HL-60 (cell line): ENCODE measurements at regions not wholly inside any gene's neighbourhood (a gene's known extent, or its start where the extent isn't known, plus 50 kb on each side); places are given as distances from the start of the nearest gene placed in this dataset.

Experiments used
- CTCF ChIP-seq: IDR thresholded peaks from one replicate; pipeline ENCODE4 v1.5.1; 2011; ENCODE audit warnings: low read length, control low read depth, inconsistent platforms; ENCODE audit not compliant: insufficient read depth
- GABPA ChIP-seq: IDR thresholded peaks from 2 replicates; pipeline ENCODE4 v1.6.1; 2012; ENCODE audit warnings: low read depth
- POLR2AphosphoS5 ChIP-seq: IDR thresholded peaks from 2 replicates; pipeline ENCODE4 v1.6.1; 2012; ENCODE audit warnings: low read depth

GRCh38 chr4:121227341-121227792, 63.2 kb upstream of the TNIP3 start:
- TF ChIP-seq CTCF, result no peak
- no peak for TF ChIP-seq POLR2AphosphoS5
- TF ChIP-seq GABPA, result no peak
